OCI-LY3 (cell line): ENCODE measurements at regions not wholly inside any gene's neighbourhood (a gene's known extent, or its start where the extent isn't known, plus 50 kb on each side); places are given as distances from the start of the nearest gene placed in this dataset.
A peak's percentile ranks its signal among the peaks of the same experiment; 100 is the strongest.

ENCODE experiments used
- H2AFZ ChIP-seq: fragments of 200-600, 300-600 bp; shearing (Covaris generic); 2 replicates; pipeline ENCODE4 v1.6.0; 2014; ENCODE audit warnings: antibody characterized with exemption, low read depth, low read length
- H3K27ac ChIP-seq: fragments of 200-600, 300-600 bp; sonication (generic); 2 replicates; pipeline ENCODE4 v1.5.1; 2014; ENCODE audit warnings: mild to moderate bottlenecking, low read length, moderate library complexity, mixed read lengths
- H3K27me3 ChIP-seq: fragments of 200-600, 300-600 bp; sonication (generic); 2 replicates; pipeline ENCODE4 v1.6.1; 2014; ENCODE audit warnings: low read depth, low read length, mixed read lengths
- H3K36me3 ChIP-seq: fragments of 200-600, 300-600 bp; sonication (generic); replicated peaks from 2 replicates; pipeline ENCODE3; 2014; ENCODE audit warnings: low read depth, low read length, mixed read lengths
- H3K4me1 ChIP-seq: fragments of 300-600, 200-600 bp; sonication (generic); 2 replicates; pipeline ENCODE4 v1.6.1; 2014; ENCODE audit warnings: low read length, mixed read lengths
- H3K4me2 ChIP-seq: fragments of 200-600, 300-600 bp; sonication (generic); 2 replicates; pipeline ENCODE4 v1.6.1; 2014; ENCODE audit warnings: low read length, mixed read lengths
- H3K4me3 ChIP-seq: fragments of 300-600, 200-600 bp; sonication (generic); 2 replicates; pipeline ENCODE4 v1.5.1; 2014; ENCODE audit warnings: antibody characterized with exemption, mild to moderate bottlenecking, low read length, moderate library complexity
- H3K79me2 ChIP-seq: fragments of 300-600, 200-600 bp; shearing (Covaris generic); 2 replicates; pipeline ENCODE4 v1.6.1; 2014; ENCODE audit warnings: mild to moderate bottlenecking, low read length, mixed read lengths
- H3K9ac ChIP-seq: fragments of 300-600, 200-600 bp; shearing (Covaris generic); 2 replicates; pipeline ENCODE4 v1.6.0; 2014; ENCODE audit warnings: mild to moderate bottlenecking, low read length, moderate library complexity
- H3K9me3 ChIP-seq: fragments of 200-600, 300-600 bp; shearing (Covaris generic); 2 replicates; pipeline ENCODE4 v1.6.1; 2014; ENCODE audit warnings: low read length, mixed read lengths; ENCODE audit not compliant: insufficient read depth
- H4K20me1 ChIP-seq: fragments of 200-600, 300-600 bp; sonication (generic); 2 replicates; pipeline ENCODE4 v1.6.1; 2016; ENCODE audit warnings: low read length, mixed read lengths; ENCODE audit not compliant: insufficient read depth
- CTCF ChIP-seq: fragments of 200-600, 300-600 bp; sonication (generic); IDR thresholded peaks from 2 replicates; pipeline ENCODE4 v1.5.1; 2014; ENCODE audit warnings: antibody characterized with exemption, low read length, low read depth
- EZH2phosphoT487 ChIP-seq: fragments of 200-600 bp; shearing (Covaris generic); IDR thresholded peaks from 2 replicates; pipeline ENCODE4 v1.6.1; 2018; ENCODE audit warnings: antibody characterized with exemption, mixed run types, low read depth

GRCh38 chr3:109784285-109784684, 446.9 kb upstream of the DPPA4 start:
- no peak overlapping the region for H3K9ac ChIP-seq
- H3K4me2 ChIP-seq: no peak overlapping the region
- H2AFZ ChIP-seq: no peak overlapping the region
- H3K9me3 ChIP-seq: 0 out of 2 replicates have a peak, but pooled peaks cover 3% of the 10 kb centered on the region
- H3K27me3 ChIP-seq: no peaks in the 10 kb centered on the region
- no peaks in the 10 kb centered on the region for H3K36me3 ChIP-seq
- no peaks in the 10 kb centered on the region for H3K4me1 ChIP-seq
- no peak overlapping the region for H3K27ac ChIP-seq
- H4K20me1 ChIP-seq: no peaks in the 10 kb centered on the region
- H3K4me3 ChIP-seq: no peak overlapping the region
- no peaks in the 10 kb centered on the region for H3K79me2 ChIP-seq
- no peak for TF ChIP-seq CTCF

- Histone ChIP-seq H3K27ac (no peak overlapping the region), H2AFZ (no peak overlapping the region)
Observed at GRCh38 chr3:109784852-109785631, 447.7 kb upstream of the DPPA4 start.

GRCh38 chr3:109803274-109803673, 465.9 kb upstream of the DPPA4 start:
- no peaks in the 10 kb centered on the region for H3K79me2 ChIP-seq
- H3K9ac ChIP-seq: no peak overlapping the region
- no peaks in the 10 kb centered on the region for H3K9me3 ChIP-seq
- H3K4me2 ChIP-seq: no peak overlapping the region
- H3K4me1 ChIP-seq: peaks cover 7% of the 10 kb centered on the region
- H3K27ac ChIP-seq: no peak overlapping the region
- no peaks in the 10 kb centered on the region for H4K20me1 ChIP-seq
- no peaks in the 10 kb centered on the region for H3K27me3 ChIP-seq
- H3K36me3 ChIP-seq: no peaks in the 10 kb centered on the region
- no peak overlapping the region for H3K4me3 ChIP-seq
- H2AFZ ChIP-seq: no peak overlapping the region
- TF ChIP-seq CTCF (0 out of 2 replicates have a peak, but pooled peaks have one; percentile 7), EZH2phosphoT487 (no peak)

More at GRCh38 chr3:109784852-109785631, 447.7 kb upstream of the DPPA4 start:
- TF ChIP-seq CTCF: no peak
- no peak for TF ChIP-seq EZH2phosphoT487
- Histone ChIP-seq H3K9me3 (0 out of 2 replicates have a peak, but pooled peaks cover 3% of the 10 kb centered on the region), H3K27me3 (no peaks in the 10 kb centered on the region), H3K36me3 (no peaks in the 10 kb centered on the region), H3K79me2 (no peaks in the 10 kb centered on the region), H4K20me1 (no peaks in the 10 kb centered on the region), H3K4me2 (no peak overlapping the region), H3K4me3 (no peak overlapping the region), H3K4me1 (no peaks in the 10 kb centered on the region), H3K9ac (no peak overlapping the region)

GRCh38 chr3:109804697-109805096, 467.4 kb upstream of the DPPA4 start:
- no peak overlapping the region for H2AFZ ChIP-seq
- H3K27ac ChIP-seq: no peak overlapping the region
- no peaks in the 10 kb centered on the region for H4K20me1 ChIP-seq
- H3K9ac ChIP-seq: no peak overlapping the region
- no peaks in the 10 kb centered on the region for H3K36me3 ChIP-seq
- no peaks in the 10 kb centered on the region for H3K27me3 ChIP-seq
- H3K9me3 ChIP-seq: no peaks in the 10 kb centered on the region
- H3K4me3 ChIP-seq: no peak overlapping the region
- TF ChIP-seq EZH2phosphoT487: no peak
- no peak for TF ChIP-seq CTCF
- peaks cover 7% of the 10 kb centered on the region for H3K4me1 ChIP-seq
- no peaks in the 10 kb centered on the region for H3K79me2 ChIP-seq
- H3K4me2 ChIP-seq: no peak overlapping the region
